K562 (cell line): ENCODE measurements at regions not wholly inside any gene's neighbourhood (a gene's known extent, or its start where the extent isn't known, plus 50 kb on each side); places are given as distances from the start of the nearest gene placed in this dataset.

ENCODE experiments used
- ATAC-seq: fragments of 200-7000 bp; cut with Tn5 transposase; 3 replicates; pipeline ENCODE4 v1.9.1; 2020; ENCODE audit warnings: moderate library complexity
- BruUV-seq: library from RNA; stranded (reverse); fragments of 400-500 nt; replicated peaks from 2 replicates; lab custom pipeline; 2021; lab: Mats Ljungman, UMichigan
- CTCF ChIA-PET: fragments of 300-600 bp; formaldehyde crosslinking; extraction: SDS; loops from one replicate; lab custom pipeline; 2021; ENCODE audit warnings: low intra/inter-chr PET ratio; lab: Yijun Ruan, JAX
- POLR2A ChIA-PET: fragments of 300-600, 350-650 bp; sonication (Branson Sonifier 250); formaldehyde crosslinking; extraction: SDS; loops from one replicate; lab custom pipeline; 2021; ENCODE audit warnings: antibody characterized with exemption, inconsistent platforms; lab: Yijun Ruan, JAX
- DNase-seq, 4 experiments: peaks; one replicate each; pipeline versions ENCODE4 v3.0.0 to v3.0.0-alpha.2; 2011 to 2018; ENCODE audit warnings: low spot score in 3 of 4, mixed read lengths in 3 of 4; ENCODE audit errors: extremely low read depth in 1 of 4
- FAIRE-seq: peaks from 2 replicates; lab custom pipeline; 2011; peaks lifted over from hg19 to GRCh38; lab: Jason Lieb, UNC
- H2AFZ ChIP-seq: 2 replicates; pipeline ENCODE4 v1.6.0; 2011; ENCODE audit warnings: low read depth, low read length, control low read depth, inconsistent platforms
- H3K27ac ChIP-seq: fragments of 200-600 bp; 3 replicates; pipeline ENCODE4 v1.8.0; 2011; ENCODE audit warnings: low read depth, mild to moderate bottlenecking, control low read depth, inconsistent platforms, low read length, moderate library complexity, mixed read lengths; ENCODE audit errors: extremely low read depth
- H3K27me3 ChIP-seq, 2 experiments: fragments of 300-600 bp in 1 of 2; 2 replicates in 1 of 2; 3 replicates in 1 of 2; pipeline versions ENCODE4 v1.6.0 to v1.8.0; 2011; ENCODE audit warnings: inconsistent platforms in 2 of 2, low read length in 2 of 2, mild to moderate bottlenecking in 1 of 2, mixed read lengths in 1 of 2, moderate library complexity in 1 of 2; ENCODE audit not compliant: control insufficient read depth in 2 of 2, insufficient read depth in 2 of 2
- H3K36me3 ChIP-seq: fragments of 300-600 bp; 3 replicates; pipeline ENCODE4 v1.8.0; 2011; ENCODE audit warnings: mild to moderate bottlenecking, low read length, inconsistent platforms; ENCODE audit not compliant: control insufficient read depth, insufficient read depth
- H3K4me1 ChIP-seq, 2 experiments: fragments of 200-600 bp in 1 of 2; replicated peaks in 1 of 2; 2 replicates in 1 of 2; 3 replicates in 1 of 2; pipeline versions ENCODE4 v1.5.1 to v1.8.0; 2011; ENCODE audit warnings: inconsistent platforms in 2 of 2, low read length in 2 of 2, mild to moderate bottlenecking in 1 of 2, mixed read lengths in 1 of 2, moderate library complexity in 1 of 2; ENCODE audit not compliant: control insufficient read depth in 2 of 2, insufficient read depth in 2 of 2
- H3K4me2 ChIP-seq: 2 replicates; pipeline ENCODE4 v1.6.1; 2011; ENCODE audit warnings: low read length, control low read depth, inconsistent platforms, mixed read lengths; ENCODE audit not compliant: insufficient read depth
- H3K4me3 ChIP-seq: fragments of 200-600 bp; sonication (generic), shearing (Covaris generic); 2 replicates; pipeline ENCODE4 v1.5.1; 2016; ENCODE audit warnings: control low read depth, inconsistent platforms
- H3K79me2 ChIP-seq: fragments of 200-600 bp; 3 replicates; pipeline ENCODE4 v1.8.0; 2011; ENCODE audit warnings: low read length, inconsistent platforms; ENCODE audit not compliant: control insufficient read depth, insufficient read depth
- H3K9ac ChIP-seq, 2 experiments: 2 replicates each; pipeline versions ENCODE4 v1.6.0 to v1.6.1; 2011; ENCODE audit warnings: low read depth in 2 of 2, low read length in 2 of 2, control low read depth in 1 of 2, inconsistent platforms in 1 of 2, mild to moderate bottlenecking in 1 of 2, mixed read lengths in 1 of 2; ENCODE audit not compliant: insufficient read depth in 1 of 2
- H3K9me1 ChIP-seq: one replicate; pipeline ENCODE4 v1.6.0; 2011; ENCODE audit warnings: inconsistent platforms, mild to moderate bottlenecking, low read length, moderate library complexity; ENCODE audit not compliant: control insufficient read depth, insufficient read depth
- H3K9me3 ChIP-seq: replicated peaks from 2 replicates; pipeline ENCODE4 v1.5.1; 2011; ENCODE audit warnings: low read depth, low read length, inconsistent platforms; ENCODE audit not compliant: control insufficient read depth, insufficient read depth
- H4K20me1 ChIP-seq: replicated peaks from 2 replicates; pipeline ENCODE4 v1.6.1; 2011; ENCODE audit warnings: low read length, inconsistent platforms, mixed read lengths; ENCODE audit not compliant: control insufficient read depth, insufficient read depth
- ARID1B ChIP-seq: fragments of 450-650 bp; IDR thresholded peaks from 2 replicates; pipeline ENCODE4 v1.6.1; 2016; ENCODE audit warnings: antibody characterized with exemption, mild to moderate bottlenecking, inconsistent platforms
- BRD4 ChIP-seq: fragments of 200-600 bp; sonication (generic); IDR thresholded peaks from 2 replicates; pipeline ENCODE4 v1.6.1; 2017; ENCODE audit warnings: inconsistent platforms
- CAMTA2 ChIP-seq: fragments of 250-450 bp; sonication (Bioruptor Pico); conservative IDR thresholded peaks from 2 replicates; pipeline ENCODE4 v1.5.1; 2022
- CHD1 ChIP-seq: fragments of 200-600 bp; sonication (generic); IDR thresholded peaks from one replicate; pipeline ENCODE4 v1.6.1; 2012; ENCODE audit warnings: mild to moderate bottlenecking, moderate library complexity, low read length, inconsistent platforms
- MEIS2 ChIP-seq: fragments of 450-650 bp; IDR thresholded peaks from 2 replicates; pipeline ENCODE4 v1.6.1; 2014; ENCODE audit warnings: mild to moderate bottlenecking; ENCODE audit not compliant: partially characterized antibody
- MXI1 ChIP-seq: IDR thresholded peaks from 2 replicates; pipeline ENCODE4 v1.6.1; 2011; ENCODE audit warnings: low read depth, mild to moderate bottlenecking, improper control_type of control experiment, low read length
- NCOR1 ChIP-seq: fragments of 450-650 bp; IDR thresholded peaks from 2 replicates; pipeline ENCODE4 v1.6.1; 2016; ENCODE audit warnings: mild to moderate bottlenecking, moderate library complexity
- NR4A1 ChIP-seq, 2 experiments: fragments of 250-450 bp in 1 of 2; fragments of 450-650 bp in 1 of 2; sonication (Bioruptor Pico) in 1 of 2; IDR thresholded peaks; 2 replicates each; pipeline versions ENCODE4 v1.4.0 to v1.6.1; 2016 to 2020; ENCODE audit warnings: mild to moderate bottlenecking in 2 of 2, missing compliant biosample characterization in 1 of 2, missing genetic modification characterization in 1 of 2, moderate library complexity in 1 of 2
- RBM17 ChIP-seq: fragments of 200-400 bp; formaldehyde crosslinking; IDR thresholded peaks from 2 replicates; pipeline ENCODE4 v1.6.1; 2017; ENCODE audit warnings: low read depth, mild to moderate bottlenecking, low read length, borderline replicate concordance
- TSC22D4 ChIP-seq: fragments of 450-650 bp; IDR thresholded peaks from 2 replicates; pipeline ENCODE4 v1.6.1; 2016; ENCODE audit warnings: missing genetic modification characterization, missing biosample characterization, control low read depth
- ZNF239 ChIP-seq: fragments of 250-450 bp; sonication (Bioruptor Pico); IDR thresholded peaks from 2 replicates; pipeline ENCODE4 v1.4.0; 2020; ENCODE audit warnings: mild to moderate bottlenecking
- ZNF3 ChIP-seq: fragments of 250-450 bp; sonication (Bioruptor Pico); IDR thresholded peaks from 2 replicates; pipeline ENCODE4 v1.5.0; 2021; ENCODE audit warnings: mild to moderate bottlenecking, moderate library complexity
- ZNF311 ChIP-seq: fragments of 250-450 bp; sonication (Bioruptor Pico); IDR thresholded peaks from 2 replicates; pipeline ENCODE4 v1.4.0; 2020; ENCODE audit warnings: mild to moderate bottlenecking, moderate library complexity
- ZNF384 ChIP-seq: IDR thresholded peaks from 2 replicates; pipeline ENCODE4 v1.6.1; 2012; ENCODE audit warnings: low read depth, low read length, improper control_type of control experiment
- ZZZ3 ChIP-seq: fragments of 450-650 bp; IDR thresholded peaks from 2 replicates; pipeline ENCODE4 v1.6.1; 2016; ENCODE audit warnings: antibody characterized with exemption, mild to moderate bottlenecking, moderate library complexity
- WGBS: fragments of 100-300 bp; shearing (Covaris generic); methylation state at CpG from one replicate; pipeline ENCODE4 v1.1.6; 2016; ENCODE audit warnings: low coverage, mixed read lengths; ENCODE audit not compliant: insufficient coverage; ENCODE audit errors: missing lambda C conversion rate; 5-methylcytosine and 5-hydroxymethylcytosine counted together
- in situ Hi-C: fragments of 300-500 bp; cut with MboI; formaldehyde crosslinking; loops from 4 replicates; pipeline ENCODE4 v1.15.0; 2018; ENCODE audit warnings: inconsistent platforms, mixed read lengths
- intact Hi-C: fragments of 100-400 bp; cut with micrococcal nuclease; formaldehyde crosslinking; loops from 2 replicates; pipeline ENCODE4 v1.14.2; 2022
- TF ChIP-seq, protein P1 (sequence below), 2 experiments: IDR thresholded peaks in 1 of 2; conservative IDR thresholded peaks in 1 of 2; 2 replicates each; pipeline ENCODE4 v1.6.1; 2016; ENCODE audit warnings: low read depth in 2 of 2, mild to moderate bottlenecking in 1 of 2, missing compliant biosample characterization in 1 of 2, missing genetic modification characterization in 1 of 2, moderate library complexity in 1 of 2
- TF ChIP-seq, protein P2 (sequence below), 2 experiments: IDR thresholded peaks; 2 replicates each; pipeline ENCODE4 v1.6.1; 2011; ENCODE audit warnings: borderline replicate concordance in 1 of 2, control low read depth in 1 of 2, low read depth in 1 of 2, low read length in 1 of 2, mild to moderate bottlenecking in 1 of 2, mixed read lengths in 1 of 2, moderate library complexity in 1 of 2; ENCODE audit not compliant: insufficient read depth in 1 of 2, insufficient read length in 1 of 2, poor library complexity in 1 of 2, severe bottlenecking in 1 of 2; ENCODE audit errors: extremely low read depth in 1 of 2
- TF ChIP-seq, protein P3 (sequence below): sonication (generic); formaldehyde crosslinking; IDR thresholded peaks from 2 replicates; pipeline ENCODE4 v1.8.0; 2022; ENCODE audit warnings: mild to moderate bottlenecking, missing genetic modification reagents

DNA sequence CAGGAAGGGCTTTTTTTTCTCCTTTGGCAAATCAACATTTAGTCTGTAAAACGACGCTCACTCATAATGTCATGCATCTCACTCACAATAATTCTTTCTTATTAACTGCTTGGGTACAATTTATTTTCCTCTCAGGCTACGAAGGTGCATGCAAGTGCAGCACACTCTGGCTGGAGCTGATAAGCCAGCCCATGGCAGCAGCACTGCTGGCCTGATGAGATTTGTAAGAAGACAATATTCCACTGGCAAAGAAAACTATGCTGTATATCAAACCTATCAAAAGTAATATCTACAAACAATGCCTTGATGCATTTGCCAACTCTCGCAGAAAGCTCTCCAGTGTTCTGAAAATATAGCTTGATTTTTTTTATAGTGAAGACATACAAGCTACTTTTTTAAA, 170.0 kb upstream of the PHF14 start (continued):
- TF ChIP-seq ZZZ3, result no peak
- TF ChIP-seq, all 486 proteins: peak for 34

DNA sequence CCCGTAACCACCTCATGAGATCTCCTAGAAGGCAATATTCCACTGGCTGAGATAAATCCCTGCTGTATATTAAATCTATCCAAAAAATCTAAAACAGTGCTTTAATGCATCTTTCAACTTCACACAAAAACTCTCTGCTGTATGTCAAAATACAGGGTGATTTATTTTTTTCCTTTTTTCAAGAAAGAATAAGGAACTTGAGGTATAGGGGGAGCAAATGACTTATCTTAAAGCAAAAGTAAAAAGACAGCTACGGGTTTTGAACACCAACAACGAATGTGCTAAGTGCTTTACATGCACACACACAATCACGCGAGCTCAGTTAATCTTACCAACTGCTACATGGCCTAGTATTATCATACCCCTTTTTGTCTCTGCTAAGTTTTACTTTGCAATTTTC, 168.9 kb upstream of the PHF14 start:
- Histone ChIP-seq H3K4me1 (peaks cover 0 to 7% of the 10 kb centered on the region in 2 experiments; a peak in 2 of 5 replicates), H2AFZ (no peak overlapping the region), H3K4me2 (no peak overlapping the region), H3K27me3 (no peaks in the 10 kb centered on the region), H3K9ac (no peak overlapping the region), H3K36me3 (no peaks in the 10 kb centered on the region), H3K9me3 (no peaks in the 10 kb centered on the region), H3K9me1 (no peaks in the 10 kb centered on the region), H3K79me2 (no peaks in the 10 kb centered on the region), H4K20me1 (no peaks in the 10 kb centered on the region), H3K27ac (no peak overlapping the region), H3K4me3 (no peak overlapping the region)
- intact Hi-C loops (loop anchor here (5.0 kb wide), 1 partner anchor 527 kb away; no protein-coding TSS in a partner anchor), in situ Hi-C loops (no loop called here)
- 37% methylated on average over 5 of the region's 5 CpGs for WGBS
- CTCF ChIA-PET, result no interaction called here
- POLR2A ChIA-PET, result interaction anchor here (1.3 kb wide), 1 partner anchor 15 kb away, joined by 3 read pairs; no protein-coding TSS in a partner anchor
- no peak for FAIRE-seq
- ATAC-seq, result no peak
- DNase-seq, result no peak
- BruUV-seq, result no TSS peak
- no peak for TF ChIP-seq TSC22D4 (tag)
- TF ChIP-seq NCOR1, result no peak
- no peak for TF ChIP-seq BRD4
- no peak for TF ChIP-seq NR4A1 (CRISPR knock-in tag; IDR thresholded peaks at IDR 0.05)
- TF ChIP-seq NR4A1 (tag; IDR thresholded peaks at IDR 0.05), result no peak
- TF ChIP-seq CHD1, result no peak
- peak; percentile 58 for TF ChIP-seq MEIS2
- no peak for TF ChIP-seq RBM17
- no peak for TF ChIP-seq ARID1B
- TF ChIP-seq ZNF384, result no peak
- TF ChIP-seq ZNF239, result no peak
- TF ChIP-seq ZNF311 (CRISPR knock-in tag), result no peak
- TF ChIP-seq, protein P1, sequence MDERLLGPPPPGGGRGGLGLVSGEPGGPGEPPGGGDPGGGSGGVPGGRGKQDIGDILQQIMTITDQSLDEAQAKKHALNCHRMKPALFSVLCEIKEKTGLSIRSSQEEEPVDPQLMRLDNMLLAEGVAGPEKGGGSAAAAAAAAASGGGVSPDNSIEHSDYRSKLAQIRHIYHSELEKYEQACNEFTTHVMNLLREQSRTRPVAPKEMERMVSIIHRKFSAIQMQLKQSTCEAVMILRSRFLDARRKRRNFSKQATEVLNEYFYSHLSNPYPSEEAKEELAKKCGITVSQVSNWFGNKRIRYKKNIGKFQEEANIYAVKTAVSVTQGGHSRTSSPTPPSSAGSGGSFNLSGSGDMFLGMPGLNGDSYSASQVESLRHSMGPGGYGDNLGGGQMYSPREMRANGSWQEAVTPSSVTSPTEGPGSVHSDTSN (CRISPR knock-in tag; IDR thresholded peaks at IDR 0.05; ENCODE audit: low read depth), result no peak
- TF ChIP-seq, protein P1 (tag; conservative IDR thresholded peaks at IDR 0.05; ENCODE audit: low read depth), result peak; percentile 49; the same call in 1 of the 2 replicates
- TF ChIP-seq CAMTA2 (CRISPR knock-in tag), result no peak
- TF ChIP-seq, protein P2, sequence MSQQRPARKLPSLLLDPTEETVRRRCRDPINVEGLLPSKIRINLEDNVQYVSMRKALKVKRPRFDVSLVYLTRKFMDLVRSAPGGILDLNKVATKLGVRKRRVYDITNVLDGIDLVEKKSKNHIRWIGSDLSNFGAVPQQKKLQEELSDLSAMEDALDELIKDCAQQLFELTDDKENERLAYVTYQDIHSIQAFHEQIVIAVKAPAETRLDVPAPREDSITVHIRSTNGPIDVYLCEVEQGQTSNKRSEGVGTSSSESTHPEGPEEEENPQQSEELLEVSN (IDR thresholded peaks at IDR 0.05; ENCODE audit: borderline replicate concordance in 1 of 2, extremely low read depth in 1 of 2, insufficient read depth in 1 of 2, insufficient read length in 1 of 2, low read depth in 1 of 2, low read length in 1 of 2, poor library complexity in 1 of 2, severe bottlenecking in 1 of 2), result no peak
- TF ChIP-seq, protein P3, sequence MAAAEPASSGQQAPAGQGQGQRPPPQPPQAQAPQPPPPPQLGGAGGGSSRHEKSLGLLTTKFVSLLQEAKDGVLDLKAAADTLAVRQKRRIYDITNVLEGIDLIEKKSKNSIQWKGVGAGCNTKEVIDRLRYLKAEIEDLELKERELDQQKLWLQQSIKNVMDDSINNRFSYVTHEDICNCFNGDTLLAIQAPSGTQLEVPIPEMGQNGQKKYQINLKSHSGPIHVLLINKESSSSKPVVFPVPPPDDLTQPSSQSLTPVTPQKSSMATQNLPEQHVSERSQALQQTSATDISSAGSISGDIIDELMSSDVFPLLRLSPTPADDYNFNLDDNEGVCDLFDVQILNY (CRISPR knock-in tag), result no peak
- TF ChIP-seq MXI1, result no peak
- TF ChIP-seq ZNF3 (CRISPR knock-in tag), result no peak
